Stimulated activated naive CD8-positive, alpha-beta T cell treated with anti-CD3 and anti-CD28 coated beads, Interleukin-15, Interleukin-2, amounts not matched to agents 100 ng/mL and 50 ng/mL, for 24 hours (primary cell): ENCODE measurements at regions not wholly inside any gene's neighbourhood (a gene's known extent, or its start where the extent isn't known, plus 50 kb on each side); places are given as distances from the start of the nearest gene placed in this dataset.
"Not testable (repeated sequence)": the region's sequence is repeated elsewhere in the genome, so short reads cannot be mapped to it uniquely, and the experiment has no call there.

Source experiments
- H3K27ac Mint-ChIP-seq: one replicate; pipeline ENCODE4 v1.8.0; 2021; ENCODE audit warnings: mild to moderate bottlenecking, mixed read lengths
- H3K27me3 Mint-ChIP-seq: one replicate; pipeline ENCODE4 v1.8.0; 2021; ENCODE audit warnings: mixed read lengths
- H3K36me3 Mint-ChIP-seq: one replicate; pipeline ENCODE4 v1.8.0; 2021; ENCODE audit warnings: low read depth, mixed read lengths
- H3K4me1 Mint-ChIP-seq: one replicate; pipeline ENCODE4 v1.8.0; 2021; ENCODE audit warnings: low read depth, mixed read lengths
- H3K4me3 Mint-ChIP-seq: one replicate; pipeline ENCODE4 v1.8.0; 2021; ENCODE audit warnings: mild to moderate bottlenecking, mixed read lengths
- H3K9me3 Mint-ChIP-seq: one replicate; pipeline ENCODE4 v1.8.0; 2021; ENCODE audit warnings: mixed read lengths

- H3K27ac Mint-ChIP-seq = no peak overlapping the region
These were observed 195.1 kb upstream of the DTNA start for GRCh38 chr18:34514957-34515356.

GRCh38 chr18:34516355-34516754 is 193.7 kb upstream of the DTNA start:
- H3K36me3 Mint-ChIP-seq = not testable (repeated sequence)

More at GRCh38 chr18:34514957-34515356, 195.1 kb upstream of the DTNA start:
- Mint-ChIP-seq H3K4me3 (no peak overlapping the region), H3K36me3 (no peaks in the 10 kb centered on the region), H3K4me1 (no peaks in the 10 kb centered on the region), H3K27me3 (no peaks in the 10 kb centered on the region), H3K9me3 (peaks cover 11% of the 10 kb centered on the region)

GRCh38 chr18:34516996-34517395 is 193.1 kb upstream of the DTNA start:
- H3K27ac Mint-ChIP-seq, H3K36me3 Mint-ChIP-seq, H3K27me3 Mint-ChIP-seq, H3K4me3 Mint-ChIP-seq, H3K4me1 Mint-ChIP-seq: not testable (repeated sequence)
- peaks cover 11% of the 10 kb centered on the region for H3K9me3 Mint-ChIP-seq

More at GRCh38 chr18:34516355-34516754, 193.7 kb upstream of the DTNA start:
- not testable (repeated sequence) for H3K27me3 Mint-ChIP-seq, H3K27ac Mint-ChIP-seq, H3K4me3 Mint-ChIP-seq, H3K4me1 Mint-ChIP-seq
- peaks cover 11% of the 10 kb centered on the region for H3K9me3 Mint-ChIP-seq

- Mint-ChIP-seq H3K27ac (no peak overlapping the region), H3K4me1 (no peaks in the 10 kb centered on the region), H3K36me3 (no peaks in the 10 kb centered on the region), H3K27me3 (no peaks in the 10 kb centered on the region), H3K4me3 (no peak overlapping the region), H3K9me3 (peaks cover 11% of the 10 kb centered on the region)
These were observed 189.1 kb upstream of the DTNA start for GRCh38 chr18:34521040-34521439.

- Mint-ChIP-seq H3K27ac (no peak overlapping the region), H3K4me1 (no peaks in the 10 kb centered on the region), H3K36me3 (no peaks in the 10 kb centered on the region), H3K4me3 (no peak overlapping the region), H3K9me3 (peaks cover 7% of the 10 kb centered on the region), H3K27me3 (no peaks in the 10 kb centered on the region)
These were observed 187.5 kb upstream of the DTNA start for GRCh38 chr18:34522603-34523002.

GRCh38 chr18:34525244-34525643 is 184.9 kb upstream of the DTNA start:
- Mint-ChIP-seq H3K27ac (no peak overlapping the region), H3K4me1 (no peaks in the 10 kb centered on the region)

GRCh38 chr18:34528177-34528576 is 181.9 kb upstream of the DTNA start:
- H3K27ac Mint-ChIP-seq = no peak overlapping the region
- no peaks in the 10 kb centered on the region for H3K4me1 Mint-ChIP-seq
- H3K27me3 Mint-ChIP-seq = no peaks in the 10 kb centered on the region
- H3K36me3 Mint-ChIP-seq = no peaks in the 10 kb centered on the region
- no peak overlapping the region for H3K4me3 Mint-ChIP-seq
- H3K9me3 Mint-ChIP-seq = peaks cover 4% of the 10 kb centered on the region

More at GRCh38 chr18:34525244-34525643, 184.9 kb upstream of the DTNA start:
- no peaks in the 10 kb centered on the region for H3K9me3 Mint-ChIP-seq
- no peaks in the 10 kb centered on the region for H3K36me3 Mint-ChIP-seq
- no peak overlapping the region for H3K4me3 Mint-ChIP-seq
- H3K27me3 Mint-ChIP-seq = no peaks in the 10 kb centered on the region

- no peak overlapping the region for H3K4me3 Mint-ChIP-seq
- no peaks in the 10 kb centered on the region for H3K36me3 Mint-ChIP-seq
- H3K27ac Mint-ChIP-seq = no peak overlapping the region
- H3K27me3 Mint-ChIP-seq = no peaks in the 10 kb centered on the region
- H3K4me1 Mint-ChIP-seq = no peaks in the 10 kb centered on the region
- H3K9me3 Mint-ChIP-seq = peaks cover 4% of the 10 kb centered on the region
These were observed 180.5 kb upstream of the DTNA start for GRCh38 chr18:34529358-34530335.

GRCh38 chr18:34531110-34531509 is 179.0 kb upstream of the DTNA start:
- Mint-ChIP-seq H3K4me1 (no peaks in the 10 kb centered on the region), H3K36me3 (no peaks in the 10 kb centered on the region), H3K4me3 (no peak overlapping the region), H3K27ac (no peak overlapping the region), H3K9me3 (peaks cover 4% of the 10 kb centered on the region), H3K27me3 (no peaks in the 10 kb centered on the region)

GRCh38 chr18:34534642-34535041 is 175.5 kb upstream of the DTNA start:
- H3K27ac Mint-ChIP-seq, H3K4me3 Mint-ChIP-seq, H3K36me3 Mint-ChIP-seq, H3K4me1 Mint-ChIP-seq, H3K27me3 Mint-ChIP-seq, H3K9me3 Mint-ChIP-seq: not testable (repeated sequence)

GRCh38 chr18:34540897-34541296 is 169.2 kb upstream of the DTNA start:
- H3K4me1 Mint-ChIP-seq = no peaks in the 10 kb centered on the region

GRCh38 chr18:34542625-34543024 is 167.5 kb upstream of the DTNA start:
- no peak overlapping the region for H3K4me3 Mint-ChIP-seq
- H3K9me3 Mint-ChIP-seq = no peaks in the 10 kb centered on the region
- H3K4me1 Mint-ChIP-seq = no peaks in the 10 kb centered on the region
- H3K36me3 Mint-ChIP-seq = no peaks in the 10 kb centered on the region
- no peaks in the 10 kb centered on the region for H3K27me3 Mint-ChIP-seq
- no peak overlapping the region for H3K27ac Mint-ChIP-seq

More at GRCh38 chr18:34540897-34541296, 169.2 kb upstream of the DTNA start:
- H3K9me3 Mint-ChIP-seq = no peaks in the 10 kb centered on the region
- H3K27ac Mint-ChIP-seq = no peak overlapping the region
- H3K4me3 Mint-ChIP-seq = no peak overlapping the region
- no peaks in the 10 kb centered on the region for H3K27me3 Mint-ChIP-seq
- H3K36me3 Mint-ChIP-seq = no peaks in the 10 kb centered on the region

GRCh38 chr18:34543356-34543755 is 166.7 kb upstream of the DTNA start:
- H3K27me3 Mint-ChIP-seq = no peaks in the 10 kb centered on the region
- no peaks in the 10 kb centered on the region for H3K36me3 Mint-ChIP-seq
- no peak overlapping the region for H3K4me3 Mint-ChIP-seq

GRCh38 chr18:34543945-34544344 is 166.2 kb upstream of the DTNA start:
- Mint-ChIP-seq H3K4me3 (no peak overlapping the region), H3K36me3 (no peaks in the 10 kb centered on the region), H3K4me1 (no peaks in the 10 kb centered on the region), H3K9me3 (no peaks in the 10 kb centered on the region), H3K27ac (no peak overlapping the region), H3K27me3 (no peaks in the 10 kb centered on the region)

More at GRCh38 chr18:34543356-34543755, 166.7 kb upstream of the DTNA start:
- no peaks in the 10 kb centered on the region for H3K9me3 Mint-ChIP-seq
- H3K4me1 Mint-ChIP-seq = no peaks in the 10 kb centered on the region
- H3K27ac Mint-ChIP-seq = no peak overlapping the region

GRCh38 chr18:34544930-34545329 is 165.2 kb upstream of the DTNA start:
- H3K4me1 Mint-ChIP-seq = no peaks in the 10 kb centered on the region
- H3K27ac Mint-ChIP-seq = no peak overlapping the region
- H3K27me3 Mint-ChIP-seq = no peaks in the 10 kb centered on the region
- H3K36me3 Mint-ChIP-seq = no peaks in the 10 kb centered on the region
- no peak overlapping the region for H3K4me3 Mint-ChIP-seq
- H3K9me3 Mint-ChIP-seq = no peaks in the 10 kb centered on the region
